ENCODE measurements at regions not wholly inside any gene's neighbourhood (a gene's known extent, or its start where the extent isn't known, plus 50 kb on each side); places are given as distances from the start of the nearest gene placed in this dataset.

DNA sequence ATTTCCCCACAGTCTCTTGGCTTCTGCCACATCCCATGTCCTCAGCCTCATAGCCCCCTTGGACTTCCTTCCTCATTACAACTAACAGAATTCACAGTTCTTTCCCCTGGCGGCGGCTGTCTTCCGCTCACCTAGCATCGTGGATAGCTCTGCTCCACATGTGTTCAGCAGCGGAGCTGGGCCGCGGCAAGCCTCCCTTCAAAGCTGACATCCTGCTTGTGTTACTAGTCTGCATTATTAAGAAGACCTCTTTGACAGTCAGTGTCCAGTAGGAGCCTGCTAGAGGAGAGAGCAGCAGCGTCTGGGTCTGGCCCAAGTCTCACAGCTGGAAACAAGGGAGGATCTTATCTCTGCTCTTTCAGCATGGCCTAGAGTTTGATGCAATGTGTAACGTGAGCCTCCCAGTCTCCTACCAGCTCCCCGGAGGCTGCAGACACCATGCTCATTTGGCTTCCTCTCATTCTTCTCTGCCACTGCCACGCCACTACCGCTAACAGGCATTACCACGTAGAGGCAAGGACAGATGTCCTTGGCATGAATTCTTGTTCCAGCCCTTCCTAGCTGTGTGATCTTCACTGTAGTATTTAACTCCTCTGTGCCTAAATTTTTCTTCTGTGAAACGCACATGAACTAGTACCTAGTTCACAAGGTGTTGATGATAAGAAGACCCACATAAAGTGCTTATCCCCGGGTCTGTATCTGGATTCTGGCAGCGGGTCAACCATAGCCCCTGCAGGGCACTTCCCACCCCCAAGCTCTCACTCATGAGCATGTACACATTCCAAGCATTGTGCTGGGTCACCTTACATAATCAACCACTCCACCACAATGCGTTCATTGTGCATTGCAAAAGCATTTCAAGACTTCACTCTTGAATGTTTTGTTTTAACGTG, 107.1 kb upstream of the BACH2 start:
- no peak for DNase-seq

DNA sequence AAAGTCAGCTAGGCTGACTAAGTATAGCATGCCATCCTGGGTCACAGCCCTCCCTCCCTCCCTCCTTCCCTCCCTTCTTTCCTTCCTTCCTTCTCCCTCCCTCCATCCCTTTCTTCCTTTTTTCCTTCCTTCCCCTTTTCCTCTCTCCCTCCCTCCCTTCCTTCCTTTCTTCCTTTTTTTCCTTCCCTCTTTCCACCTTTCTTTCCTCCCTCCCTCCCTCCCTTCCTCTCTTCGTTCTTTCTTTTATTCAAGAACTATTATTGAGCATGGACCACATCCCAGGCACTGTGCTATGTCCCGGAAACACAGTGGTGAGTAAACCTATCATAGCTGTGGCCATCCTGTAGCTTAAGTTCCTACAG, 106.2 kb upstream of the BACH2 start:
- DNase-seq: no peak

DNA sequence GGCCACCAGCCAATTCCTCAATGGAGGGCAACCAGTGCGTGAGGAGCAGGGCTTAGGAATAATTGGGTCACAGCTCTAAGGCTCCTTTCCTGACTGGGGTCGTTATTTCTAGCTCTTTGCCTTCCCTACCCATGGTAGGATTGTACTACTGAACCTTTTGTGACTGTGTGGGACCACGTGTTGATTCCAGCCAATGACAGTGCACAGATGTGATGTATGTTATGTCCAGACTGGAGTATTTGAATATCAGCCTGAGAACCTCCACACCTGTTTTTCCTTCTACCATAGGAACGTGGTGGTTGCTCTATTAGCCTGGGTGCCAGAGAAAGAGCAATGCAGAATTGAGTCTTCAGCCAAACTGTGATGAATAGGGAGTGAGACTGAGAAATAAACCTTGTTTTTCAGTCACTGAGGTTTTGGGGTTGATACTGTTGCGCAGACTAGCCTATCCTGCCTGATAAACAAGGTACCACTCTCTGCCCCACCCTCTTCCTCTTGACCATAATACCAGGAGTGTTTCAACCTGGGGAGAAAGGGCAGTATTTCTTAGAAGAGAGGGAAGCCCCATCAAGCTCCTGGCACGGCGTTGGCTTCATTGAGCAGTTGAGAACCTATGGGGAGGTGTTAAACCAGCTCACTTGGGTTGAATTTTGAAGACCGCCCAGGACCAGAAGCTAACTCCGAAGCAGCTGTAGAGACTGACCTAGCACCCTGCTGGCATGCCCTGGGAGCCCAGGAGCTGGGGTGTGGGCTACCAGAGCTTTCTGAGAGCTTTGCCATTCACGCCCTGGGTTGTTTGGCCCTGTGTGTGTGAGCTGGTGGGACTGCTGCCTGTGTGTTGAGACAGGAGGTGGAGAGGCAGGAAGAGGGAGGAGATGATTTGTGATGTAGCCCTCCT, 105.5 kb upstream of the BACH2 start:
- DNase-seq: no peak

DNA sequence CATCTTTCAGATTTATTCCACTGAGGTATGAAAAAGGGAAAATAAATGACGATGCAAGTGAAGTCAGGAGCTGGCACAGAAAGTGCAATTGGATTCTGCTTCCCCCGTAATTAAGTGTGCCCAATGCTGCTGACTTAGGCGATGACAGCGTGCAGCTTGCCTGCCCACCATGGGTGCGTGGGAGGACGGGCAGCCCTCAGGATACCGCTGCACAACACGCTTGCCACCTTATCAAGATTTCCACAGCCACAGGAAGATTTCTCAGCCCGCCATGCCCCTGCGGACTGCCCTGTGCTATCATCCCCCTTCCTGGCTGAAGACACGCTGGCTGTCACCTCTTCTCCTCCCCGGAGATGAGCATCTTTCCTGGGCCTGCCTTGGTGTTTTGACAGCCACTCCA, 103.3 kb upstream of the BACH2 start:
- no peak for DNase-seq

DNA sequence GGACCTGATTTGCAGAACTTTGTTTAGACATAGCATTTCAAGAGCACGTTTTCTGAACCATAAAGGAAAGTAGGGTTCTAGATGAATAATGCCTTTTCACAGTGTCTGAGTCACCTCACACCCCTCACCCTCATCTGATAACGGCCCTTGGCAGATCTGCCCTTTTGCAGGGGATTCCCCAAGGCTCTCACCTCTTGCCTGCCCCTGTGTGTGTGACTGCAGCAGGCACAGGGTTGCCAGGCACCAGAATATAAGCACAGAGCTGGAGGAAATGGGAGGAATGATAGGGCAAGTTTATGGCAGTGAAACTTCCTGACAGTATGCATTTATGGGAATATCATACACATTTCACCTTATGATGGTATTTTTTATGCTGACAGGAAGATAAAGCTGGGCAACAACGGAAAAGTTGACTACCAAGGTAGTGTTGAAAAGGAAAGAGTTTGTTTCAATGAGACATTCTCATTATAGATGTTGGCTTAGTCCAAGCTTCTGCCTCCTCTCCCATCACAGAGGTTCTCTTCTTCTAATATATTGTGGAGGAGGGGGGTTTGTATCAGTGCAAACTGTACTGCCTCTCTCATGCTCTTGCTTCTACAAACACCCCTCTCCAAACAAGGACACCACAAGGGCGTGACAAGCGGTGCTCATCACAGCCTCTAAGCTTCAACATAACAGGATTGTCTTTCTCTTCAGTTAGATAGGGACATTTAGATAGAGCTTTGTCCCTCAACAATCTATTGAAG, 101.5 kb upstream of the BACH2 start:
- no peak for DNase-seq

DNA sequence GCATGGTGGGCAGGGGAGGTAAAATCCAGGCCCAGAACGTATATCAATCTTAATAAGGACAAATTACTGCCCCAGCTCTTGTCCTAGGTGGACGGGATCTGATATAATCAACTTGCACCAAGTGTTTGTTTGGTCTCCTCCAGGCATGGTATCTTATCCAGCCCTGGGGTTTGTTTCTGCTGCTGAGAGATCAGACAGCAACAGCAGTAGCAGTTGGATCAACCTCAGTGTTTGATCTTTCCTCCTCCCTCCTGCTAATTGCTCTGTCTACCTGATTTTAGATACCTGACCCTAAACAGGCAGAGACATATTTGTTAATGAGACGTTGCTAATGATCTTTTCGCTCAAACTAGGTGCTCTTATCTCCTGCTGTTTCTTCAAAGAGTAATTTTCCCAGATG, 100.4 kb upstream of the BACH2 start:
- no peak for DNase-seq

DNA sequence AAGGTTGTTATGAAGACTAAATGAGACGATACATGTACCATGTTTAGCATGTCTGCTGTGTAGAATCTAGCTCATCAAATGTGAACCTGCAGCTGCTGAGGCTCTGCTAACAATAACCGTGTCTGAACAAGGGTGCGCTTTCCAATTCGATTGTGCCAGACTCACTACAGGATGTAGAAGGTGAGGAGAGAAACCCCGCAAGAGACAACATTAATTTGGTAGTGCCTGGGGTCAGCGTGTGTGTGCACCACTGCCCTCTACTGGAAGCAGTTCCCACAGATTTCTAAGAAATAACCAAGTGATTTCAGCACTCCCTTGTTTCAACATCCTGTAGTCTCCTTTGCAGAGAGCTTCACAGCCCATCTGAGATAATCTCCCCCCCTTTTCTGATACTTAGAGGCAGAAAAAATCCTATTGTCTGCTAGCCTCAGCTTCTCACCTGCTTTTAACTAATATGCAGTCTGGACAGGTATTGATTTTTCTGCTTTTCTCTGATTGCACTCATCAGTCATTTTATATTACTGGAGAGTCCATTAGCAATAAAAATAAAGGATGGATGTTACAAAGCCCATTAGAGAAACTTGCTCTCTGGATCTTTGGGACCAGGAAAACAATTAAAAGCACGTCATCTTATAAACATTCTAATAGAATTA, 96.7 kb upstream of the BACH2 start:
- peak in 1 of 2 experiments; percentile 65 for DNase-seq

DNA sequence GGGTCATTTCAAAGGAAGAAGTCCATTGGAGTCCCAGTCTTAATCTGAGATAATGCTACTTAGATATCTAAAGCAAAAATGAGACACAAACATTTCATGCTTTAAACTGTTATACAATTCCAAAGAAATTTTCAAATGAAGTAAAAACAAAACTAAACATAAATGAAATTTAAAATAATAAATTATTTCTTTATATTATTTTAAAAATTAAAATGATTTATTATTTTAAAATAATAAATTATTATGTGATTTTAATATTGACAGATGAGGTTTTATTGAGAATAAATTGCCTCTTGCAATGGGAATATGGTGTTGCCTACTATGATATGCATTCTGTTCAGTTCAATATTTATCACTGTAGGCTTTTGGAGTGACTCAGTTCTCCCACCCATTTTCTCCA, 93.7 kb upstream of the BACH2 start:
- DNase-seq: no peak

DNA sequence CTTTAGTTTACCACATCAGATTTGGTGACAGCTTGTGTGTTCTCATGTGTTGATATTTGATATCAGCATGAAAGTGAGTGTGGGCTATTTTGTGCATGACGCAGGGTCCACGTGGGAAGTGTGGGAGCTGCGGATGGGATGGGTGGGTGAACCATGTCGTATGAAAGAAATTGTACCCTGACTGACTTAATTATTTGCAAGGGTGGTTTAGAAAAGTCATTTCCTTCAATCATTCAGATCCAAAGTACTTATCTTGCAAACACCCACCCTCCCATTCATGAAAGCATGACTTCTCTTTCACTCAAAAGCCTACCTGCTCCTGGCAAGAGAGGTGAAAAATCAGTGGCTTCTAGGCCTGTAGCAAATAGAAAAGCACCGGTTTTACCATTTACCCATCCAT, 91.8 kb upstream of the BACH2 start:
- peak in 1 of 2 experiments; percentile 39 for DNase-seq

DNA sequence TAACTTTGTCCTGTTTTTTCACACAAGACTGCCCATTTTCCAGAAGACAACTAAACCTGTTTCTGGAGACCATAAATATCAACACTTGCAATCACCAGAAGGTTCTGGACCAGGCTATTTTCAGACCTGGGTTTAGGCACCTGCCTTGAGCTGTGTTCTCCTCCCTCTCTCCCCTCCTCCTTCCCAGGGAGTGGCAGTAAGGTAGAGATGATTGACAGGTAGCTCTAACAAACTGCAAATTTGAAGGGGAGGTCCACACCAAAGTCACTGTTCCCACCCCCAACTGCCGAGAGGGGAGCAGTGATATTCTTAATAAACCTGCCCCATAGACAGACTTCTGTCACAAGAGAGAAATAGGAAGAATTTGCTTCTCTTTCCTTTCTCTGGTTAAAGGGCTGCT, 91.2 kb upstream of the BACH2 start:
- no peak for DNase-seq

DNA sequence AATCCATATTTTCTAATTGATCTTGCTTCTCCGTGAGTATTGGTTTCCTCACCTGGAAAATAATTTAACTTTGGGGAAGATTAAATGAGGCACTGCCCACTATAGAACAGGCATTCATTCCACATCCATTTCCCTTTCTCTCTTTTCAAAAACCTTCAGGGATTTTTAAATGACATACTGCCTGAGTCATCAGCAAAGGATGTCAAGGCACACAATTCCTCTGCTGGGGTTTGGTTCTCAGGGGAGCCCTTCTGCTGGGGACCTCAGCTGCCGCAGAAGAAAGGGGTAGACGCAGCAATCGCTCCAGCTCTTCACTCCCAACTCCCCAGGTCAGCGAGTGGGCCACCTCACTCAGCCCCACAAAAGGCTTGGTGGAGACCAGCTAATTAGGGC, 90.7 kb upstream of the BACH2 start:
- no peak for DNase-seq

DNA sequence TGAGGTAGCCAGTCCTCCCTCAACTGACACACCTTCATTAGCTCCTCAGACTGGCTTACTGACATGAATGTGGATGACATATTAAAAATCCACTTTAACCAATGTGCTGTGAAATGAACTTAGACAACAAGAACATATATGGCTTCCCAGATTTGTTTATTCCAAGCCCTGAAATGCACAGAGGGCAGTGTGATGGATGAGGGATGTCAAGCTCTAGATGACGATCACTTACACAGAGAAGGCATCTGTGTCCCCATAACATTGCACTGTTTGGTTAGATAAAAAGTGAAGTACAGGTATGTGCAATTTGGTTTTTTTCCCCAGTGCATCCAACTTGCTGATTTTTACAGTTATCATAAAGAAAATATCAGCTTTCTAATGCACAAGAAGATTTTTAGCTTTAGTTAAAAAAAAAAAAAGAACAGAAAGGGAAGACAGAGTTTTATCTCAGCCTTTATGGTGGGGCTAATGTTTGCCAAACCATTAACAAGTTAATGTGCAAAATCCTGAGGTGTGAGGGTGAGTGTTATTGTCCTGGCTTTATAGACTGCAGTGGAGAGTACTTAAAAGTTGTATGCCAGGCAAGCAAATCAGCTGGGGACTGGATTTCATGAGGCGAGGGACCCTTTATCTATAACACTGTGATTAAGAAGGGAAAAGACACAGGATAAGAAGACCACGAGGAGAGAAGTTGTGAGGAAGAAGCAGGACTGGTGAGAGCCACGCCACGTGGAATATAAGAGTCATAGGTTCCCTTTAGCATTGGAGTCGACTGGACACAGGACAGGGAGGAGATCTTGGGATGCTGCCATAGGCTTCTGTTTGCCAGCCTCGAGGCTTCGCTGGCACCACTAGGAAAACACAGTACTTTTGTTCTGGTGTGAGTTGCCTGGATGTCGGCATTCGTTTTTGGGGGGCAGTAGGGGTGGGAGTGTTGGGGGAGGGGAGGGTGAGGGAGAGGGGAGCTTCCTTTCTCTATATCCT, 90.0 kb upstream of the BACH2 start:
- DNase-seq: no peak

DNA sequence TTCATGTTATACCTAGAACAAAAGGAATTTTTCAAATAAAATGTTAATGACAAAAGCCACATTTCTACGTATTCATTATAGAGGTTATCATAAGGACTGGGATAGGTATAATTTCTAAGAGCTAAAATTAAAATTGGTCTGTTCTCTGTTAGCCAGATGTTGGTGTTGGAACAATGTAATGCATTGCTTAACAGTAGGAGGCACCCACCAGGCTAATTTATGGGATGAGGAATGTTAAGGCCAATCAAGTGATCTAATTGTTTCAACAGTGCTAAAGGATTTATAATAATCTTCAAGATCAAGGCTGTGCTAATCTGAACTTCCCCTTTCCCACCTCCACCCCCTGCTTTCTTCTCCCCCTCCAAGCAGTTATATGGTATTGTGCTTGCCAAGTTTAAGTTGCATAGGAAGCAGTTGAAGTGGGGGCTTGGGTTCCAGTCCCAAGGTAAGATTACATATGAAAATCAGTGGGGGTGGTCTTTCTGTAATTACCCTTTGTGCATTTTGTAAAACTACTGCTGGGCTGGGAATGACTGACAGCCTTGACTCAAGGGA, 89.2 kb upstream of the BACH2 start:
- peak in 1 of 2 experiments; percentile 20 for DNase-seq

DNA sequence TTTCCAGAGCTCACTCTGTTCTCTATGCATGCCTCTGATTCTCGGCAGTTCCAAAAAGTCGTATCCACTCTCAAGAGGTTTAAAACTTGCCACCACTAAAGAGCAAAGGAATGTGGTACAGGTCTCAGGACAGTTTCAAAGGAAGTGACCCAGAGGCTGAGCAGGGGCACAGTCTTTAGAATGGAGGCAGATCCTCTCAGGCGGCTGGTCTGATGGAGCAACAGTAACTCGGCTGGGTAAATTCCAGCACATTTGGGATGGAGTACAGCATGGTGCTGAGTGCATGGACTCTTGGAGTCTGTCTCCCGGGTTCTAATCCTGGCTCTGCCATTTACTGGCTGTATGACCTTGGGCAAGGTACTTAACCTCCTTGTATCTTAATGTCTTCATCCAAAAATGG, 88.1 kb upstream of the BACH2 start:
- DNase-seq: no peak

DNA sequence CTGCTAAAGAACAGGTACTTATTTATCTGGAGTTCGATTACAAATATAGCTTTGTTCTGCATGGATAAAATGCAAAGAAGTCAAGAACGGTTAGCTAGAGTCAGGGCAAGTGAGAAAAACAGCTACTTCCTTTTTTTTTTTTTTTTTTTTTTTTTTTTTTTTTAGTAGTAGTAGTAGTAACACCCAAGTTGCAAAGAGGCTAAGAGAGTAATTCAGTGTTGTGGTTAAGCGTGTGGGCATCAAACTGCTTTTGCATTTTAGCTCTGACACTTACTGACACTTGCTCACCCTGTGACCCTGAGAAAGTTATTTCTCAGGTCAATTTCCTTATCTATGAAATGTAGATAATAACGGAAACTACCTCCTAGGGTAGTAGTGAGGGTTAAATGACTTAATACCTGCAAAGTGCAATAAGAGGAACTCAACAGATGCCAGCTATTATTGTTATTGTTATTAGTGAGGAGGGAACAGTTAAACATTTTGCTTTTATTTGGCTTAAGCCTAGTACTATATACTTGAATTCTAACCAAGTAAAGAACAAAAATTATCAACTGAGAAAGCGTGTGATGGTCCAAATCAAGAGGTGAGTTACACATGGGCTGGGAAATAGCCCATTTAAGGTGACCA, 86.7 kb upstream of the BACH2 start:
- DNase-seq: no peak

DNA sequence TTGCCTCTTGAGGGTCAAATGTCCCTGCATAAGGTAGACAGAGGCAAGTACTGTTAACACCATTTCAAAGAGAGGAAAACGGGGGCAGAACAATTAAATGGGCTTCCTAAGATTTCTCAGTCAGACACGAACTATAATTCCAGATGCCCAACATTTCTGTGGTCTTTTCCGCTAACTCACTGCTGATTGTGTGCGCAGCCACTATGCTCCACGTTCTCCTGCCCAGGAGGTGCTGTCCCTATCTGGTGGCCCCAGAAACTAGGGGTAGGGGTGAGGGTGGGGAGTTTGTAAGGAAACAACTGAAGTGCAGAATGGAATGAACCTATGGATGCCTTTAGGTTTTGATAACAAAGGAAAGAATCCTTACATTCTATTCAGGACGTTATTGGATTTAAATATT, 86.1 kb upstream of the BACH2 start:
- no peak for DNase-seq

DNA sequence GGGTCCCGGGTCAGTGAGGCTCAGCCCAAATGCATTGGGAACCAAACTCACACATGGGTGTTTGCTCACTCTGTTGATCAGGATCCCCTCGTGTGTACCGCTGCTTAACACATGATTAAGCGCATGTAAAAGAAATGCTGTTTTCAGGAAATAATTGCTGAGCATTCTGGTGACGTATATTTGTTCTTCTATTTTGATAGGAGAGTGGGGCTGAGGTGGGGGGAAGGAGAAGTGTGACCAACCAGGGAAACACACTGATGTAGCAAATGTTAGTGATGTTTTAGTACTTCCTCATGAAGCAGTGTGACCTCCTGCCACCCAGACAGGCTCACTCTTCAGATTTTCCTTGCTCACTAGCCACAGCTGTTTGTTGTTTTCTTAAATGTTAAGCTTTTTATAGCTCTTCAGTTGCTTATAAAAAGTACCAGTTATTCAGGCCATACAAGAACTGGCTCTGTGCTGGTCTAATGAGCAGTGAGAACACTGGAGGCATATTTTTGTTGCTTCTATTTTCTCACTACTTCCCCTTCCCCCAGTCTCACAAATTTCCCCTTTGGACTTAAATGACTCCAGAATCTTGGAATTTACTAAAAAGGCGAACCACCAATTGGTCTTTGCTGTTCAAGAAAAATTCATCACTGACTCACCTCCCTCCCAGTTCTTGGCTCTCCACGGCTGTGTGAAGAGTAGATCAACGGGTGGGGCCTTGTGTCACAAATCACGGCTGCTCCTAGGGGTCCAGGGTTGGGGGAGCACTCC, 79.2 kb upstream of the BACH2 start:
- DNase-seq: no peak

DNA sequence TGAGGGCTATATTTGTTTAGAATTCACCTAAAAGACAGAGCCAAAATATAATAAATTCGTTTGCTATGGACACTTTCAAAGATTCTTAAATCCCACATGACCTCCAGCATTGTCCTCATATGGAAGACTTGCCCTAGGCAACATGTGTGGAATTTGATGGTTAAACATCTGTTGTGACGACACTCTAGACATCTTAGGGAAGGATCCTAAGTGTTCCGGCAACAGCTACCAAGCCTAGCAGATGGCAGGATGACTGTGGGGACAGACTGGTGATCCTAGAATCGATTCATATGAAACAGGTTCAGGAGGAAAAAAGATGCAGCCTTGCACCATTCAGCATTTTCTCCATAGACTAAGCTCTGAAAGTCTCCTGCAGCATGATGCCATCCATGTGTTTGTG, 77.6 kb upstream of the BACH2 start:
- peak; percentile 79 to 84 for DNase-seq

DNA sequence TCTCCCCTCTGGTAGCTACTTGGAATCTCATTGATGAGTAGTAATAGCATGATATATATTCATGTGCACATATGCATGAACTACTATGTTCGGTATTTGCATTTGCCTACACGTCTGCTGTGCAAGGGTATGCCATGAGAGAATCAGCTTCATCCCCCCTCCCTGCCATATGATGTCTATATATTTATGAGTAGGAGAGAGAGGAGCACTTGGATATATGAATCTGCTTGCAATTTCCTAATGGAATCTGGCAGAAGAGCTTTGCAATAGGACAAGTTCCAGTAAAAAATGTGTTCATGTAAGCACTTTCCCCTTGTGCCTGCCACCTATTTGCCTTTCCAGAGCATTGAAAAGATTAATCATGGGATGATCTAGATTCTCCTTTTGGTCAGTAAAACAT, 76.2 kb upstream of the BACH2 start:
- DNase-seq: no peak

DNA sequence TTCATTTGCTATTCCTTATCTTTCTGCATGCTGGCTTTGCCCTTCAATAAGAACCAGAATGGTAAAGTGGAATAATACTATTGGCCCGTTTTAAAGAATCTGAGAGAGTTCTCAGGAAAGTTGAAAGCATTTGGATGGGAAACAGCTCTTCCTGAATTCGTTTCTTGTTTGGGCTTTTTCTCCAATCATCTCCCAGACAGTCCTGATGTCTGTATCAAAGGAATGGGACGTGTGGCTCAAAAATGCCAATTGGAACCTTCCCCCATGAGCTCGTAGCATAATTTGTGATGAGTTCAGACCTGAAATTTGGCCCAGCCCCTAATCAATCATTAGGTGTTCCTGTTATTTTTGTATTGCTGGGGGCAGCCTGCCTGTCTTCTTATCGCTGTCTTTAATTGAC, 75.8 kb upstream of the BACH2 start:
- DNase-seq: no peak
